ENCODE measurements at regions not wholly inside any gene's neighbourhood (a gene's known extent, or its start where the extent isn't known, plus 50 kb on each side); places are given as distances from the start of the nearest gene placed in this dataset.
A peak's percentile ranks its signal among the peaks of the same experiment; 100 is the strongest.

DNA sequence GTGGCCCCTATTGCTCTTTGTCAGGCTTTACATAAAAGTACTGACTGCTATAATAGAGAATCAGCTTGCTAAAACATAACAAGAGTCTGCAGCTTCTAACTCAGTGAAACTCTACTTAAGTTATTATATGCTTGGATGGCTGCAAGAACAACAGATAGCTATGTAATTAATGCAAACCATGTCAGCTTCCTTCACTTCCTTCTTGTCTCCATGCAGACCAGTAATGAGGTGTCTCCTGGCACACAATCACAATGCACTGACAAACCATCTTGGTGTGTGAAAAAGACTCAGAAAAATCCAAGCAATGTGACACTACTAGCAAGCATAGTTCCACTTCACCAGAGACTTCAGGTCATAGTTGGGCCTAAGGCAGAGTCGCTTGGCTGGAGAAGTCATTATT is 2068.9 kb upstream of the PIK3C3 start:
- no peak for DNase-seq

DNA sequence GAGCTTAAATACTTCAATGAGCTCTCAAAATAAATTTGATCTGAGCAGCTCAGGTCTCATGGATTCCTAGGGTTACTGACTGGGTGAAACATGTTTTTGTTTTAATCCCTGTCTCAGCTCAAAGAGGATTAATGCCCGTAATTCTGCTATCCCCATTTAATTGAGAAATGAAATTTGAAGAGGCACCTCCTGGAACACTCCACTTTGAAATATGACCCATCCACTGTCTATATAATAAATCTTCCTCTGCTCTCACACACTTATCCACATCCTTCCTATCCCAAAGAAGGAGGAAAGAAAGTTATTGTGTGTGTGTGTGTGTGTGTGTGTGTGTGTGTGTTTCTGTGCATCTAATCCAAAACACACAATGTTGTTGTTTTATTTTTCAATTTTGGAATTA is 2082.4 kb upstream of the PIK3C3 start:
- DNase-seq: no peak

DNA sequence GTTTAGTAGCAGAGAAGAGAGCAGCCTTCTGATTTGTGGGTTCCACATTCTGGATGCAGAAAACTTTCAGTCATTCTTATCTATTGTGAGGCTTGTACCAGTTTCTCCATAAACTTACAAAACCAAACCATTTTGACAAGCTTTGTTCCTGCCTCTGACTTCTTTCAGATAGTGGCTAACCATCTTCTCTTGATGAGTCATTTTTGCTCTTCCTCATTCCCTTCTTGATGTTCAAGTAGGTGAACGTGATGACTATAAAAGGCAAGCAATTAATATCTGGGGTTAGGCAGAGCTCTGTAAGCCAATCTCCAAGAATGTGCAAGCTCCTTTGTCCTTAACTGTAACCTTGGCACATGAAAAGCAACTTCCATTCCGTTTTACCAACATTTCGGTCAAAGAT is 2083.1 kb upstream of the PIK3C3 start:
- DNase-seq: no peak

DNA sequence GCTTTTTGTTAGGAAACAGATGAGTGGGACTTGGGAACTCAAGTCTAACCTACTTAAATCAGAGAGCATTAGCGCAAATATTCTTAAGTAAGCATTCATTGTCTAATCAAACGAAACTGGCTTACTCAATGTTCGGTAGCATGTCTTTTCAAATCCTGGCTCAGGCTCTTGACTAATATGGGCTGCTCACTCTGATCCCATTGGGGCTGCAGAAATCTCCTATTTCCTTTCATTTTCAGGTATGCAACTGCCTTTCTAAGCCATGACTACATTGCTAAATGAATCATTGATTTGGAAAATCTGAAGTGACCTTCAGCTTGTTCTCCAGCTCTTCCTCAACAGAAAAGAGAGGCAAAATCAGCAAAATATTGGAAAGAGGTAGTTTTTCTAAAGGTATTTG is 2084.4 kb upstream of the PIK3C3 start:
- no peak for DNase-seq

DNA sequence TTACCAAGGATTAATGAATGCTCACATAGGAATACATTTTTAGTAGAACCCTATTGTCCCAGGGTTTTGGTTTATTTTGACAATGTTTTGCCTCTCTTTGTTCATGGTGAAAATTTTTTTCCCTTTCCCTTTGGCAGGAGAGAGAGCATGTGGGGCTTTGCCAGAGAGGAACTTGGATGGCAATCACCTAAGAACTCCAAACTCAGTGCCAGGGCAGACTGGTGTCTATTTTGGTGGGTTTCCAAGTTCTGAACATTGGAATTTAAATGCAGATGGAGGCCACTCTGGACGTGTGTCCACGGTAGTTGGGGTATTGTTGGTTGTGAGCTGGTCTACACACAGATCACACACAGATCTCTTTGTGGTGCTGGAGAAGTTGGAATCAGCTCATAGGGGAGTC is 2091.1 kb upstream of the PIK3C3 start:
- no peak for DNase-seq

DNA sequence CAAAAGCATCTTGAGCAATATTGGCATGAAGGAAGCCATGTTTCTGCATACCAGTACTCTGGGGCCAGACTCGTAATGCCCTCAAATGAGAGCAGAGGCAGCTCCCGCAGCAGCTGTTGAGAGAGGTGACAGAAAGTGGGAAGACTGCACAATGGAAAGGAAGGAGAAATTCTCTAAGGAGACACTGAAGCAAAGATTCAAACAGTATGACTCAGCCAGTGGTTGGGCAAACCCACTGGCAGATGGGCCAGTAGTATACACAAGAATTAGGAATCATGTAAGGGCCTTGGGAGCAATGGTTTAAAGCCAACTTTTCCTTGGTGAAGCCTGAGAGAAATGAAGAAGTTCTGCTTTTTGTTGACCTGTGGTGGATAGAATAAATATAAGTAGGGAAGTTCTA is 2092.7 kb upstream of the PIK3C3 start:
- DNase-seq: no peak

DNA sequence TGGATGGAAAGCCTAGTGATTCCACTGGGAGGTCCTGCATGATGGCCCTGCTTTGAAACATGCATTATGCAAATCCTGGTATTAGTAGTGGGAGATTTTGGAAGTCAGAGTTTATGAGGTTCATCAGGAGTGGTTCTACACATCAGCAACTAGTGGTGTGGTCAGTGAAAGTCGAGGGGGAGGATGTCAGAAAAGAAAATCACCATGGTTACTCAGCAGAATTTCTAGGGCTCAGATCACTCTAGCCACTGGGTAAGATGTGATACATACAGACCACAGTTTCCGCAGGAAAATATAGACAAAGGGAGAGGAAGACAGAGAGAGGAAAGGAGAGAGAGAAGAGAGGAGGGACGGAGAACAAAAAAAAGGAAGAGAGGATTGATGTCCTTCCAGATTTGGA is 2100.7 kb upstream of the PIK3C3 start:
- no peak for DNase-seq

DNA sequence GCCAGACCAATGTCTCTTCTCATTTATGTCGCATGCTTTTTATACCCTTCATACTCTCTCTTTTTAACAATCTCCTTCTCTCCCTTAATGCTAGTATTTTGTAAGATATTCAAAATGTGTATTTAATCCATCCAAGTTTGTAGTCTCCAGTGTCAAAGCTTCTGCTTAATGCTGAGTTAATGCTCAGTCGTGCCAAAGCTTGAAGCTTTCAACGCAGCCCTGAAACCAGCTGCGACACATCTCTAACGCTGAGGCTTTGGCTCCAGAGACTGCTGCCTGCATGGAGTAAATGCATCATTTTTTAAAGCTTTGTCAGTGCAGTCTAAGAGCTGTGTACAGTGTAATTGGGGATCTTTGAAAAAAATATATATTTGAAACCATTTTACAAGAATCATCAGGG is 2108.8 kb upstream of the PIK3C3 start:
- peak; percentile 86 for DNase-seq

DNA sequence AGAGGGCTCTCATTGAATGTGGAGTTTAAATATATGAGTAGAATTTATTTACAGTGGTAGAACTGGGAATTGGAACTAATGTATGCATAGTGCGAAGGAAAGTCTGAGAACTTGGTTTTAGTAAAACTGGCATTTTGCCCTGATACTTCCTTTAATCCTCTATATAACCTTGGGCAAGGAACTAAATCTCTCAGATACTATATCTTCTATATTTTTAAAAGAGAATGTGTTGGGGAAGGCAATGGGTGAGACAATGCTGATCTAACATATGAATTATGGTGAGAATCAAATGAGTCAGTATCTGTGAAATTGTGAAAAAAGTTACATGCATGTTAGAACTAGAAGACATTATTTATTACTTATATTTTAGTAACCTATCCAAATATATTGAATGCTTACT is 2109.4 kb upstream of the PIK3C3 start:
- DNase-seq: no peak

DNA sequence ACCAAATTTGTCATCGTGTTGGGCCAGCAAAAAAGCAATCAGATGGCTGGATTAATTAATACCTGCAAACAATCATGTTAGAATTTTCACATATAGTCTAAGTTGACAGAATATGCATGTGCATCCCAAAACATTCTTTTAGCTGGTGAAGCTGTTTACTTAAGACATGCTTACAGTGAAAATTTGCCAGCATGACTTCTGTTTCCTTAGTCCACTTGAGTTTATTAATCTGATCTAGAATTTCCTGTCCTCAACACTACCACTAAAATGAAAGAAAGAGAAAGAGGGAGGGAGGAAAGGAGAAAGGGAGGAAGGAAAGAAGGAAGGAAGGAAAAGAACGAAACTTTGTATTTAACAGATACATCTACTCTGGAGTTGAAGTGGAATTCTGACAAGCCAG is 2109.9 kb upstream of the PIK3C3 start:
- no peak for DNase-seq

DNA sequence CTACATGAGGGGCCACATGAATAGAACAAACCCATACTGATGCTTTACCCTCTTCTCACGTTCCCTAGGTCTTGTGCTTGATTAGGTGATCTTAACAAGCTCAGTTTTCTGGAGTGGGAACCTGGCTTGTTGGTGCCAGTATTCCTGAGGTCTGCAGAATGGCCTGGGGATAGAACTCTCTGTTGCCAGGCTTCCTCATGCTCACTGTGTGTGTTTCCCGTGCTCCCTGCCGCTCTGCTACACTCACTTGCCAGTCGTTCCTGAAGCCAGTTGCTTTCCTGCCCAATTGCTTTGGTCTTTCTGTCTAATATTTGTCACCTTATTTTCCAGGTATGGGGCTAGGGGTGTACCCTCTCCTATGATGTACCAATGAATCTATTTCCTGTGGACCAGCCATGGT is 2111.5 kb upstream of the PIK3C3 start:
- DNase-seq: no peak

DNA sequence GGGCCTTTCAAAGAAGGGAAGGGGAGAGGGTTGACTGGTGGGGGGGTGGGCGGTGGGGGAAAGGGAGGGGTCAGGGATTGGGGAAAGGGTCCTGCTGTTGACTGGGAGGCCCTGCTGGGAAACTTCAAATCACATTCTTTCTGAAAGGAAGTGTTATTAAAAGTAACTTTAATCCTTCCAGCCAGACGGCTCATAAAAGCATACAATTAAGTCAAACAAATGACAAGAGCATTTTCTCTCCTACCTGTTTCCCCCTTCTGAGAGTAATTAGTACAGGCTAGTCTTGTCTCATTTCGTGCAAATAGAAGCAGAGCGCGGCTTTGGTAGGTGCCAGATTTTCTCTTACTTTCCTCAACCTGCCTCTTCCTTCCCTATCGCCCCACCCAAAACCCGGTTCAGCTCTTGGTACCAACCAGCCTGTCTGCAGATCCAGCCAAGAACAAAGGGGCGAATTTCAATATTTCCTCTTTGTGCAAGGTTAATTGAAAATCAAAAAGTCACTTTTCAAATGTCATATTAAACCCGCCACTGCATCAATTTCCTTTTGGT is 2112.6 kb upstream of the PIK3C3 start:
- no peak for DNase-seq

DNA sequence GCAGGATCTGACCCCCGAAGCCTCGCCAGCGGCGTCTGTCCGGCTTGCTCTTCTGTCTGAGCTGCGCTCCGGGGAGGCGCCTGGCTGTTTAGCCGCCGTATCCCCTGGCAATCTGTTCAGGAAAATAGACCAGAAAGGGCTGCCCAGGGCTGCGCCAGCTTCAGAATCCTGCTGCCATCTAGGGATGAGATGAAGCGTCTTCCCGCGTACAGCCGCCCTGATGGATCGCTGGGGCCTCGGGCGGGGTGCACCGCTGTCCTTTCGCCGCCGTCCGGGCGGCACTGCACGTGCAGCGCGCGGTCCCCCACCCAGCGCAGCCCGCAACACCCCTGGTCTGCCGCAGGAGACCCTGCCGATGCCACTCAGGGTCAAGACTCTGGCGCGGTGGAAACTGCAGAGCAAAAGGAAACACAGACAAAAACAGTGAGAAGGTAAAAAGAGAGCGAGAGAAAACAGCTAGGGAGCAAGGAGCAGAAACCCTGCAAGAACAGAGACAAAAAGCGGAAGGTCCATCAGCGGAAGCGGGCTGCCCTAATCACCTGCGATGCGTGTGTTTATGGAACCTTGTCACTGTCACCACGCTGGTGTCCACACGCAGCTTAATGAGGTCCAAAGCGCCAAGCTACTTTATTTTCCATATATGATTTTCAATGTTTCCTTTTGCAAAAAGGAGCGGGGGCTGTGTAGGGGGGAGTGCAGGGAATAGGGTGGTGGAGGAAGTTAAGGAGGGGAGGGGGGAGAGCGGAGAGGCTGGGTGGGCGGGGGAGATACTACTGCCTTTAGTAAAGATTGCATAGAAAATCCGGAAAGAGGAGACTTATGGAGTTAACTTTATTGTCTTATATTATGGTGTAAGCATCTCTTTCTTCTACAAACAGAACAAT is 2113.3 kb upstream of the PIK3C3 start:
- DNase-seq: peak; percentile 71

DNA sequence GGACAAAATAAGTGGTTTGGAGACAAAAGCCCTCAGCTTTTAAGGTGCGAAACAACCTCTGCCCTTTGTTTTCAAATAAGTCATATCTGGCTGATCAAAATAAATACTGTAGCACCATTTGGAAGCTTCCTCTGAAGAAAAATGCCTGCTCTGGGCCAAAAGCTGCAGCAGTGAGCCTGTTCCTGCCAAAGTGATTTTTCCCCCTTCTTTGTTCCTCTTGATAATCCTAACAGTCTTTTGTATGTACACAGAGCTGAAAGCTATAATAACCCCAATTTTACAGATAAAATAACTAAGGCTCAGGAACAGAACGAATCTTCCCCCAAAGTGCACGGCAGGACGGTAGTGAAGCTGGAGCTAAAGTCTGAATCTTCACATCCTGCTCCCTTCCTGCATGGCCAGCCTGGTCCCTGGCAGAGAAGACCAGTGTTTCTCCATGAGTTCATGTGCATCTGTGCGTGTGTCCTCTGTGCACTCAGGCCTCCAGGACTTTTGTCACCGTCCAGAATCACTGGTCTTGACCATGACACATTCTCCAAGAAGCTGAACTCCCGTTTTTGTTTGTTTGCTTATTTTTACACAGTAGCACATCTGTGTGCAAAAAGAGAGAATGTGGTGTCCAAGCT is 2114.1 kb upstream of the PIK3C3 start:
- DNase-seq: peak; percentile 61

DNA sequence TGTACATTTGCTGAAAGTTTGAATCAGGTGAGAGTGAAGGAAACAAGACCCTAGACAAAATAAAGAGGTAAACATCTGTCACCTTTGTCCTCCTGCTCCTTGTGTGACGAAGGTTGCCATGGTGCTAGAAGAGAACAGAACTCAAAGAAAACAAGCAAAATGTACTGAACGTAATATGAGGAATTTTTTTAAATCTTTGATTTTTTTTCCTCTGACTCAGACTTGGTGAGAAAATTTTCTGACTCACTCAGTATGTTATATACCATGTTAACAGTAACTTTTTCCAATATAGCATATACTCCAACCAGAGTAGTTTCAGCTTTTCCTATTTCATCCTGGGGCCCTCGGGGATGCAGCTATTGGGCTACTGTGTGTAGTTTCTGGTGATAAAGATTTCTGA is 2114.6 kb upstream of the PIK3C3 start:
- DNase-seq: peak; percentile 48

DNA sequence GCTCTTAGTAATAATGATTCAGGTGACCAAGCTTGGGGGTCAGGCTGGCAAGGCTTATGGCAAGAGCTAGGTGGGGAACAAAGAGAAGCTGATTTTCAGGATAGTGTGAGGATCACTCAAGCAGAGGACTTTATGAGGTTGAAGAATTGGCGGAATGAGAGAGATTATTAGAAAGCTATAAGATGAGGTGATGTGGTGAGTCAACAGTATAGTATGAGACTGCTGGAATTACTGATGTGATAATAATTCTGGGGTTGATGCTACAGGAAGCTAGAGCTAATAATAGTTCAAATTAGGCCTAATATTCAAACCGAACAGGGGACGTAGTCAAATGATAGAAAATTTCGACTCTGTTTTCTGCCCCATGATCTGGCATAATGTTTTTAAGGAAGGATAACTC is 2115.3 kb upstream of the PIK3C3 start:
- no peak for DNase-seq

DNA sequence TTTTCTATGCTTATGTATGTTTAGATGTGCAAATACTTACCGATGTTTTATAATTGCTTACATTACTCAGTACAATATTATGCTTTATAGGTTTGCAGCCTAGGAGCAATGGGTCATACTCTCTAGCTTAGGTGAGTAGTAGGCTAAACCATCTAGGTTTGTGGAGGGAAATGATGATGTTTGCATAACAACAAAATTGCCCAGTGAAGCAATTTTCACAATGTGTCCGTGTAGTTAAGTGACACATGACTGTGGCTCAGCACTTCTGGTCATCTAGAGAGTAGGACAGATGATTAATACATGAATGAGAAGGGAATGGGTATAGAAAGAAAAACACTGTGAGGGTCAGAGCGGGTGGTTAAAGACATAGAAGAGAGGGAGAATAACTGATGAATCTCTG is 2116.2 kb upstream of the PIK3C3 start:
- no peak for DNase-seq

DNA sequence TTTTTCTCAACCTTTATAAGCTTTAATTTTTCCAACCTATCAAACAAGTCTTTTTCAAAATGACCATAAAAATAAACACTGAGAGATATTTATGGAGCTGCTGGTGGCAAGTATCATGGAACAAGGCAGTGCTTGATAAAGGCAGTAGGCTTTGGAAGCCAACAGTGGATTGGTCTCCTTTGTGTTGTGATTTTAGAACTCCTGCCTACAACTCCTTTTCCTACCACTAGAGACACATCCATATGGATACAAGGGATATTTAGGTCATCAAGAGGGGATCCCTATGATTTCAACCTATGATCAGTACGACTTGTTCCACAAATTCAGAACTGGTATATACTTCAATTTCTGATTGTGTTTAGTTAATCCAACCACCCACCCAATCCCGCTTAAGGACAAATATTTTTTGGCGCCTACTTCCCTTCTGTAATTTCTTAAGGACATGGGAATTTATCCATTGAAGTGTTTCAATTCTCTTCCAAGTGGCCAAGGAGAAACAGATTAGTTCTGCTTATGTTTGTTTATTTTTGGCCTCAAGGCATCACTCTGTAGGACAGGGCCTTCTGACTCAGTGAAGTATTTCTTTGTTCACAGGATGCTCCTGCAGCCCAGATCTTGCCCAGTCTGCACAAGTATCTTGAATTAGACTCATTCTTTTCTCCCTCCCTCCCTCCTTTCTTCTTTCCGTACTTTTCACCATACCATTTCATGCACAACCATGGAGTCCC is 2119.6 kb upstream of the PIK3C3 start:
- DNase-seq: no peak

DNA sequence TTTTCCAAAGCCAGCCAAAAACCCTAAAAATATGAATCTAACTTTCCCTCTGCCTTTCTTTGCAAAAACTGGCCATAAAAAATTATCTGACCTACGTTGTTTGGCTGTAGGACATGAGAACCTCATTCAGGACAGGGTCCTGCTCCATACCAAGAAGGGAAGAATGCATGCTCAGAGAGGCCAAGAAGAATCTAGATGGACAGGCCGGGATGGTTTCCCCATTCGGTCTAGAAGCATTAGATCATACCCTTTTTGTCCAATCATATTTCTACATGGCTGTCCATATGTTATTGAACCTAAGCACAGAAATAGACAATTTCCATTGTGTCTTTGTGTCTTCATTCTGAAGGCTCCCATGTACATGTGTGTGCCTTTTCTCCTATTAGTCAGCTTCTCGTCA is 2120.4 kb upstream of the PIK3C3 start:
- DNase-seq: no peak

DNA sequence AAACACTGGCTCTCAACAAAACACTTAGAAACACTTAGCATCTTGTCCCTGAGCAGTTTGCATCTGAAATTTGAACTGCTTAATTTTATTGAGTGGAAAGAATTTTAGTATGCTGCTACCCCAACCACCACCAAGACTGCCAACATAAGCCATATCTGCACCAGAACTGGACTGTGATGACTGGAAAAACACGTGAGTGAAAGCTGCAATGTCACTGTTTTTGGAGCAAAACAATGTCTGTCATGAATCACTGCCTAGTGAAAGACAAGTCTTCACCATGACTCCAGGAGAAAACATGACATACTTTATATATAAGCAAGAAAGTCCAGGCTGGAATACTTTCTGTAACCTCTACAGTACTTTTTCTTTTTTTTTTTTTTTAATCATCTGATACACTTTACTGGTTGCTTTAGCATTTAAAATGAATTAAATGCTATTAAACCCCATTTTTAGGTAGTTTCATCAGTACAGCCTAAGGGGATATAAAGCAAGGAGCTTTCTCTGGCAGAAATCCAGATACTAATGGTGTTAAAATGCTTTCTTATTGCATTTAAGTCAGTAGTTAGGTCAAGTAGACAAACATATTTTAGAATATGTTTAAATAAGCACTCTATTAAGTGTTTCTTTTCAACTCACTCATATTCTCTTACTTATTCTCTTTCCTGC is 2129.4 kb upstream of the PIK3C3 start:
- DNase-seq: no peak

DNA sequence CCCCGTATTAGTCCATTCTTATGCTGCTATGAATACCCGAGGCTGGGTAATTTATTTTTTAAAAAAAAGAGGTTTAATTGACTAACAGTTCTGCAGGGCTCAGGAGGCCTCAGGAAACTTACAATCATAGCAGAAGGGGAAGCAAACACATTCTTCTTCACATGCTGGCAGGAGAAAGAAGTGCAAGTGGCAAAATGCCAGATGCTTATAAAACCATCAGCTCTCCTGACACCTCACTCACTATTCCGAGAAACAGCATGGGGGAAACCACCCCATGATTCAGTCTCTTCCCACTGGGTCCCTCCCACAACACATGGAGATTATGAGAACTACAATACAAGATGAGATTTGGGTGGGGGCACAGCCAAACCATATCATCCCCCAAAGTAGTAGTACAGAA is 2148.5 kb upstream of the PIK3C3 start:
- DNase-seq: no peak

DNA sequence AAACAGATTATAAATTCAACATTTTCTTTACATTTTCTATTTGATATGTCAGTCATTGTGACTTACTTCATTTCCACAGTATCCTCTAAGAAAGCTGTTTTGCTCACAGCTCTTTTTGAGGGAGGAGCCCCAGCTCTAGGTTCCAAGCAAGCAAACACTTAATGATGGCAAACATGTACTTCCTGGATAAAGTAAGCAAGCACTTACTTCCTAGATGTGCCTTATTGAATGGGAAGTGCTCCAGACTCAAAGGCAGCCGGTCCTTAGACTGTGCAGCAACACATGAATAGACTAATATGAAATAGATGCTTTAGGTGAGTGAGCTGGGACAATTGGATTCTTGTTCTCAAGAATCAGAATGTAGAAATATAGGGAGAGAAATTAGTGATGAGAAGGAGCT is 2149.8 kb upstream of the PIK3C3 start:
- DNase-seq: no peak
